K562 (cell line): ENCODE measurements at regions not wholly inside any gene's neighbourhood (a gene's known extent, or its start where the extent isn't known, plus 50 kb on each side); places are given as distances from the start of the nearest gene placed in this dataset.

ENCODE experiments used
- ATAC-seq: fragments of 200-7000 bp; cut with Tn5 transposase; 3 replicates; pipeline ENCODE4 v1.9.1; 2020; ENCODE audit warnings: moderate library complexity
- BruUV-seq: library from RNA; stranded (reverse); fragments of 400-500 nt; replicated peaks from 2 replicates; lab custom pipeline; 2021; lab: Mats Ljungman, UMichigan
- CTCF ChIA-PET: fragments of 300-600 bp; formaldehyde crosslinking; extraction: SDS; loops from one replicate; lab custom pipeline; 2021; ENCODE audit warnings: low intra/inter-chr PET ratio; lab: Yijun Ruan, JAX
- POLR2A ChIA-PET: fragments of 300-600, 350-650 bp; sonication (Branson Sonifier 250); formaldehyde crosslinking; extraction: SDS; loops from one replicate; lab custom pipeline; 2021; ENCODE audit warnings: antibody characterized with exemption, inconsistent platforms; lab: Yijun Ruan, JAX
- DNase-seq, 4 experiments: peaks; one replicate each; pipeline versions ENCODE4 v3.0.0 to v3.0.0-alpha.2; 2011 to 2018; ENCODE audit warnings: low spot score in 3 of 4, mixed read lengths in 3 of 4; ENCODE audit errors: extremely low read depth in 1 of 4
- FAIRE-seq: peaks from 2 replicates; lab custom pipeline; 2011; peaks lifted over from hg19 to GRCh38; lab: Jason Lieb, UNC
- H2AFZ ChIP-seq: 2 replicates; pipeline ENCODE4 v1.6.0; 2011; ENCODE audit warnings: low read depth, low read length, control low read depth, inconsistent platforms
- H3K27ac ChIP-seq: fragments of 200-600 bp; 3 replicates; pipeline ENCODE4 v1.8.0; 2011; ENCODE audit warnings: low read depth, mild to moderate bottlenecking, control low read depth, inconsistent platforms, low read length, moderate library complexity, mixed read lengths; ENCODE audit errors: extremely low read depth
- H3K27me3 ChIP-seq, 2 experiments: fragments of 300-600 bp in 1 of 2; 2 replicates in 1 of 2; 3 replicates in 1 of 2; pipeline versions ENCODE4 v1.6.0 to v1.8.0; 2011; ENCODE audit warnings: inconsistent platforms in 2 of 2, low read length in 2 of 2, mild to moderate bottlenecking in 1 of 2, mixed read lengths in 1 of 2, moderate library complexity in 1 of 2; ENCODE audit not compliant: control insufficient read depth in 2 of 2, insufficient read depth in 2 of 2
- H3K36me3 ChIP-seq: fragments of 300-600 bp; 3 replicates; pipeline ENCODE4 v1.8.0; 2011; ENCODE audit warnings: mild to moderate bottlenecking, low read length, inconsistent platforms; ENCODE audit not compliant: control insufficient read depth, insufficient read depth
- H3K4me1 ChIP-seq, 2 experiments: fragments of 200-600 bp in 1 of 2; replicated peaks in 1 of 2; 2 replicates in 1 of 2; 3 replicates in 1 of 2; pipeline versions ENCODE4 v1.5.1 to v1.8.0; 2011; ENCODE audit warnings: inconsistent platforms in 2 of 2, low read length in 2 of 2, mild to moderate bottlenecking in 1 of 2, mixed read lengths in 1 of 2, moderate library complexity in 1 of 2; ENCODE audit not compliant: control insufficient read depth in 2 of 2, insufficient read depth in 2 of 2
- H3K4me2 ChIP-seq: 2 replicates; pipeline ENCODE4 v1.6.1; 2011; ENCODE audit warnings: low read length, control low read depth, inconsistent platforms, mixed read lengths; ENCODE audit not compliant: insufficient read depth
- H3K4me3 ChIP-seq: fragments of 200-600 bp; sonication (generic), shearing (Covaris generic); 2 replicates; pipeline ENCODE4 v1.5.1; 2016; ENCODE audit warnings: control low read depth, inconsistent platforms
- H3K79me2 ChIP-seq: fragments of 200-600 bp; 3 replicates; pipeline ENCODE4 v1.8.0; 2011; ENCODE audit warnings: low read length, inconsistent platforms; ENCODE audit not compliant: control insufficient read depth, insufficient read depth
- H3K9ac ChIP-seq, 2 experiments: 2 replicates each; pipeline versions ENCODE4 v1.6.0 to v1.6.1; 2011; ENCODE audit warnings: low read depth in 2 of 2, low read length in 2 of 2, control low read depth in 1 of 2, inconsistent platforms in 1 of 2, mild to moderate bottlenecking in 1 of 2, mixed read lengths in 1 of 2; ENCODE audit not compliant: insufficient read depth in 1 of 2
- H3K9me1 ChIP-seq: one replicate; pipeline ENCODE4 v1.6.0; 2011; ENCODE audit warnings: inconsistent platforms, mild to moderate bottlenecking, low read length, moderate library complexity; ENCODE audit not compliant: control insufficient read depth, insufficient read depth
- H3K9me3 ChIP-seq: replicated peaks from 2 replicates; pipeline ENCODE4 v1.5.1; 2011; ENCODE audit warnings: low read depth, low read length, inconsistent platforms; ENCODE audit not compliant: control insufficient read depth, insufficient read depth
- H4K20me1 ChIP-seq: replicated peaks from 2 replicates; pipeline ENCODE4 v1.6.1; 2011; ENCODE audit warnings: low read length, inconsistent platforms, mixed read lengths; ENCODE audit not compliant: control insufficient read depth, insufficient read depth
- CEBPG ChIP-seq, 3 experiments: fragments of 200-800 bp in 1 of 3; sonication (Bioruptor generic) in 1 of 3; sonication (generic) in 1 of 3; formaldehyde crosslinking in 1 of 3; IDR thresholded peaks in 2 of 3; conservative IDR thresholded peaks in 1 of 3; 2 replicates each; pipeline versions ENCODE4 v1.6.1 to v1.8.0; 2016 to 2022; ENCODE audit warnings: missing compliant biosample characterization in 2 of 3, missing genetic modification characterization in 2 of 3, mild to moderate bottlenecking in 1 of 3, missing genetic modification reagents in 1 of 3
- HSF4 ChIP-seq: fragments of 250-450 bp; sonication (Bioruptor Pico); IDR thresholded peaks from 2 replicates; pipeline ENCODE4 v2.1.2; 2022; ENCODE audit warnings: mild to moderate bottlenecking, moderate library complexity, borderline replicate concordance
- KLF16 ChIP-seq: IDR thresholded peaks from 2 replicates; pipeline ENCODE4 v1.6.1; 2016; ENCODE audit warnings: antibody characterized with exemption
- NRF1 ChIP-seq, 2 experiments: fragments of 450-650 bp; IDR thresholded peaks in 1 of 2; conservative IDR thresholded peaks in 1 of 2; 2 replicates each; pipeline ENCODE4 v1.6.1; 2014; ENCODE audit warnings: mild to moderate bottlenecking in 2 of 2
- POLR2B ChIP-seq: fragments of 450-650 bp; IDR thresholded peaks from 2 replicates; pipeline ENCODE4 v1.6.1; 2018; ENCODE audit warnings: low read depth; ENCODE audit not compliant: partially characterized antibody
- PRPF4 ChIP-seq: fragments of 200-400 bp; formaldehyde crosslinking; IDR thresholded peaks from one replicate; pipeline ENCODE4 v1.6.1; 2017; ENCODE audit warnings: low read length, low read depth, mild to moderate bottlenecking; ENCODE audit not compliant: insufficient read depth, poor library complexity, severe bottlenecking
- SETDB1 ChIP-seq: IDR thresholded peaks from one replicate; pipeline ENCODE4 v1.6.1; 2012; ENCODE audit warnings: low read length, control low read depth, inconsistent platforms
- TCF3 ChIP-seq: sonication (generic); formaldehyde crosslinking; IDR thresholded peaks from 2 replicates; pipeline ENCODE4 v1.4.0; 2020; ENCODE audit warnings: mild to moderate bottlenecking, missing genetic modification reagents
- ZNF311 ChIP-seq: fragments of 250-450 bp; sonication (Bioruptor Pico); IDR thresholded peaks from 2 replicates; pipeline ENCODE4 v1.4.0; 2020; ENCODE audit warnings: mild to moderate bottlenecking, moderate library complexity
- WGBS: fragments of 100-300 bp; shearing (Covaris generic); methylation state at CpG from one replicate; pipeline ENCODE4 v1.1.6; 2016; ENCODE audit warnings: low coverage, mixed read lengths; ENCODE audit not compliant: insufficient coverage; ENCODE audit errors: missing lambda C conversion rate; 5-methylcytosine and 5-hydroxymethylcytosine counted together
- in situ Hi-C: fragments of 300-500 bp; cut with MboI; formaldehyde crosslinking; loops from 4 replicates; pipeline ENCODE4 v1.15.0; 2018; ENCODE audit warnings: inconsistent platforms, mixed read lengths
- intact Hi-C: fragments of 100-400 bp; cut with micrococcal nuclease; formaldehyde crosslinking; loops from 2 replicates; pipeline ENCODE4 v1.14.2; 2022
- TF ChIP-seq, protein P1 (sequence below): sonication (generic); formaldehyde crosslinking; IDR thresholded peaks from 2 replicates; pipeline ENCODE4 v1.8.1; 2023; ENCODE audit warnings: mild to moderate bottlenecking, missing genetic modification reagents
- TF ChIP-seq, protein P2 (sequence below), 2 experiments: fragments of 450-650 bp in 1 of 2; sonication (generic) in 1 of 2; formaldehyde crosslinking in 1 of 2; IDR thresholded peaks in 1 of 2; conservative IDR thresholded peaks in 1 of 2; 2 replicates each; pipeline versions ENCODE4 v1.6.1 to v1.8.1; 2016 to 2023; ENCODE audit warnings: mild to moderate bottlenecking in 2 of 2, moderate library complexity in 2 of 2, inconsistent platforms in 1 of 2, missing genetic modification reagents in 1 of 2
- TF ChIP-seq, protein P3 (sequence below): fragments of 450-650 bp; IDR thresholded peaks from 2 replicates; pipeline ENCODE4 v1.6.1; 2017; ENCODE audit warnings: mild to moderate bottlenecking, moderate library complexity

DNA sequence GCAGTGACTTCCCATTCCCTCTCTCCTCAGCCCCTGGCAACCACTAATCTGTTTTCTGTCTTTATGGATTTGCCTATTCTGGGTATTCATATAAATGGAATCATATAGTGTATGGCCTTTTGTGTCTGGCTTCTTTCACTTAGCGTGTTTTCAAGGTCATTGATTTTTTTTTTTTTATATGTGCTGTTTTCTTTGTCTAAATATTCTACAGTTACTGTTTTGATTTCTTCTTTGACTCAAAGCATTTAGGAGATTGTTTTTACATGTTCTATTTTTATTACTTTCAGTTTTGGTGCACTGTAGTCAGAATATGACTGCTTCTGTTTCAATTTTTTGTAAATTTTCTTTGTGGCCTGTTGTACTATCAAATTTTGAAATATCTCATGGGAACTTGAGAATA lies 71.9 kb upstream of the RNU6-1 start:
- POLR2A ChIA-PET: no interaction called here

DNA sequence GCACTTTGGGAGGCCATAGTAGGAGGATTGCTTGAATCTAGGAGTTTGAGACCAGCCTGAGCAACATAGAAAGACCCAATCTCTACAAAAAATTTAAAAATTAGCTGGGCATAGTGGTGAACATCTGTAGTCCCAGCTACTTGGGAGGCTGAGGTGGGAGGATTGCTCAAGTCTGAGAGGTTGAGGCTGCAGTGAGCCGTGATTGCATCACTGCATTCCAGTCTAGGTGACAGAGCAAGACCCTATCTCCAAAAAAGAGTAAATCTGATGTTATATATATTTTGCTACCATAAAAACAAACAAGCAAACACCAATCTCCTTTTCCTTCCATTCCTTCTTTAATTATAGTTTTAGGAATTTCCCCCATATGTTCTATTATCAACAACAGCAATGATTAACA lies 74.2 kb upstream of the RNU6-1 start:
- no peak for ATAC-seq
- BruUV-seq: no TSS peak
- Histone ChIP-seq H4K20me1 (no peaks in the 10 kb centered on the region), H3K9ac (no peak overlapping the region), H3K9me3 (no peaks in the 10 kb centered on the region), H3K79me2 (no peaks in the 10 kb centered on the region), H3K36me3 (no peaks in the 10 kb centered on the region), H3K4me1 (peaks cover 5 to 16% of the 10 kb centered on the region in 2 experiments; a peak in 3 of 5 replicates), H2AFZ (peak overlapping the region; percentile 90), H3K4me3 (no peak overlapping the region), H3K27ac (no peak overlapping the region), H3K4me2 (no peak overlapping the region), H3K27me3 (no peaks in the 10 kb centered on the region), H3K9me1 (no peaks in the 10 kb centered on the region)
- CTCF ChIA-PET: no interaction called here
- DNase-seq: no peak
- 20% methylated on average over 1 of the region's 1 CpG for WGBS
- in situ Hi-C loops (no loop called here), intact Hi-C loops (no loop called here)
- POLR2A ChIA-PET: interaction anchor here (1.2 to 2.3 kb wide), 2 partner anchors 10 to 11 kb away, joined by 5 to 8 read pairs; no protein-coding TSS in a partner anchor
- no peak for FAIRE-seq
- TF ChIP-seq TCF3 (CRISPR knock-in tag) (no peak), KLF16 (no peak), POLR2B (no peak), NRF1 (conservative IDR thresholded peaks at IDR 0.05 in 1 of 2, IDR thresholded peaks at IDR 0.05 in 1 of 2) (no peak), CEBPG (CRISPR knock-in tag; IDR thresholded peaks at IDR 0.05) (no peak), CEBPG (tag; conservative IDR thresholded peaks at IDR 0.05 in 1 of 2, IDR thresholded peaks at IDR 0.05 in 1 of 2) (peak; percentile 67 to 68; a peak in 3 of 4 replicates), HSF4 (CRISPR knock-in tag) (no peak)
- TF ChIP-seq, protein P1, sequence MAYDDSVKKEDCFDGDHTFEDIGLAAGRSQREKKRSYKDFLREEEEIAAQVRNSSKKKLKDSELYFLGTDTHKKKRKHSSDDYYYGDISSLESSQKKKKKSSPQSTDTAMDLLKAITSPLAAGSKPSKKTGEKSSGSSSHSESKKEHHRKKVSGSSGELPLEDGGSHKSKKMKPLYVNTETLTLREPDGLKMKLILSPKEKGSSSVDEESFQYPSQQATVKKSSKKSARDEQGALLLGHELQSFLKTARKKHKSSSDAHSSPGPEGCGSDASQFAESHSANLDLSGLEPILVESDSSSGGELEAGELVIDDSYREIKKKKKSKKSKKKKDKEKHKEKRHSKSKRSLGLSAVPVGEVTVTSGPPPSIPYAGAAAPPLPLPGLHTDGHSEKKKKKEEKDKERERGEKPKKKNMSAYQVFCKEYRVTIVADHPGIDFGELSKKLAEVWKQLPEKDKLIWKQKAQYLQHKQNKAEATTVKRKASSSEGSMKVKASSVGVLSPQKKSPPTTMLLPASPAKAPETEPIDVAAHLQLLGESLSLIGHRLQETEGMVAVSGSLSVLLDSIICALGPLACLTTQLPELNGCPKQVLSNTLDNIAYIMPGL (CRISPR knock-in tag): no peak
- TF ChIP-seq, protein P2, sequence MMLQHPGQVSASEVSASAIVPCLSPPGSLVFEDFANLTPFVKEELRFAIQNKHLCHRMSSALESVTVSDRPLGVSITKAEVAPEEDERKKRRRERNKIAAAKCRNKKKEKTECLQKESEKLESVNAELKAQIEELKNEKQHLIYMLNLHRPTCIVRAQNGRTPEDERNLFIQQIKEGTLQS (IDR thresholded peaks at IDR 0.05): peak; percentile 71
- TF ChIP-seq, protein P2 (CRISPR knock-in tag; conservative IDR thresholded peaks at IDR 0.05): no peak

More for the DNA sequence above, 71.9 kb upstream of the RNU6-1 start:
- BruUV-seq: no TSS peak
- Histone ChIP-seq H3K9me3 (no peaks in the 10 kb centered on the region), H3K4me2 (no peak overlapping the region), H3K4me3 (no peak overlapping the region), H4K20me1 (no peaks in the 10 kb centered on the region), H3K4me1 (peaks cover 5 to 16% of the 10 kb centered on the region in 2 experiments; a peak in 3 of 5 replicates), H3K9me1 (no peaks in the 10 kb centered on the region), H3K79me2 (no peaks in the 10 kb centered on the region), H3K27me3 (no peaks in the 10 kb centered on the region), H3K27ac (no peak overlapping the region), H3K9ac (no peak overlapping the region), H2AFZ (no peak overlapping the region), H3K36me3 (no peaks in the 10 kb centered on the region)
- 0% methylated on average over 1 of the region's 1 CpG for WGBS
- TF ChIP-seq, protein P3, sequence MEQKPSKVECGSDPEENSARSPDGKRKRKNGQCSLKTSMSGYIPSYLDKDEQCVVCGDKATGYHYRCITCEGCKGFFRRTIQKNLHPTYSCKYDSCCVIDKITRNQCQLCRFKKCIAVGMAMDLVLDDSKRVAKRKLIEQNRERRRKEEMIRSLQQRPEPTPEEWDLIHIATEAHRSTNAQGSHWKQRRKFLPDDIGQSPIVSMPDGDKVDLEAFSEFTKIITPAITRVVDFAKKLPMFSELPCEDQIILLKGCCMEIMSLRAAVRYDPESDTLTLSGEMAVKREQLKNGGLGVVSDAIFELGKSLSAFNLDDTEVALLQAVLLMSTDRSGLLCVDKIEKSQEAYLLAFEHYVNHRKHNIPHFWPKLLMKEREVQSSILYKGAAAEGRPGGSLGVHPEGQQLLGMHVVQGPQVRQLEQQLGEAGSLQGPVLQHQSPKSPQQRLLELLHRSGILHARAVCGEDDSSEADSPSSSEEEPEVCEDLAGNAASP: no peak
- no peak for TF ChIP-seq ZNF311 (CRISPR knock-in tag)
- TF ChIP-seq PRPF4: no peak
- no peak for TF ChIP-seq SETDB1
- in situ Hi-C loops (no loop called here), intact Hi-C loops (no loop called here)
- ATAC-seq (no peak), FAIRE-seq (no peak), DNase-seq (no peak)
- CTCF ChIA-PET: no interaction called here
